GM21423 (cell line): ENCODE measurements at regions not wholly inside any gene's neighbourhood (a gene's known extent, or its start where the extent isn't known, plus 50 kb on each side); places are given as distances from the start of the nearest gene placed in this dataset.
"Not testable (repeated sequence)": the region's sequence is repeated elsewhere in the genome, so short reads cannot be mapped to it uniquely, and the experiment has no call there.

Source experiments
- ATAC-seq: cut with Tn5 transposase; IDR thresholded peaks from one replicate; pipeline ENCODE4 v1.9.1; 2021; ENCODE audit warnings: mild to moderate bottlenecking, moderate library complexity; ENCODE audit not compliant: unreplicated experiment

DNA sequence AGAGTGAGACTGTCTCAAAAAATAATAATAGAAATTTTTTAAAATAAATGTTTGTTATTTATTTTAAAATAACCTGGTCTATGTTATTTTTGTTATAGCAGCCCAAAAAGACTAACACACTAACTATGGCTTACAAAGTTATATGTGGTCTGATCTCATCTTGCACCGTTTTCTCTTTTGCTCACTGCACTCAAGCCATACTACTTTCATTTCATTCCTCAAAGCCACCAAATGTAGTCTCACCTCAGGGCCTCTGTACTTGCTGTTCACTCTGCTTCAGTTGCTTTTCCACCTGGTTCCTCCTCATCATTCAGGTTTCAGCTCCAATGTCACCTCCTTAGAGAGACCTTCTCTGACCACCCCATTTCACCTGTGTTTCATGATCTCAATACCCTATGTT is 55.2 kb upstream of the MDM1 start:
- no peak for ATAC-seq

DNA sequence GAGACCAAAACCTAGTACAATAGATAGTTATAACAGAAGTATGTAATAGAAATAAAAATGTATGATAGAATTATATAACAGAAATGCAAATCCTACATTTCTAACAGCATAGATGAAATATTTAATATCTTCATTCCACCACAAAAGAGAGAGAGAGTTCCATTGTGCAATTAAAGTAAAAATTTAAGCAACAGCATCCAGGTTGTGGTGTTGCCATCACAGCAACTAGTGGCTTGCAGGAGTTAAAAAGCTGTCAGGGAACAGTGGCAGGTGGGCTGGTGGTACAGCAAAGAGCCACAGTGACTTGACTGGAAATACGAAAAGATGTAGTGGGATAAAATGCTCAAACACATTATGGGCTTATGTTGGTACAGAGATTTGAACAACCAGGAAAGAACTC is 57.1 kb upstream of the MDM1 start:
- no peak for ATAC-seq

DNA sequence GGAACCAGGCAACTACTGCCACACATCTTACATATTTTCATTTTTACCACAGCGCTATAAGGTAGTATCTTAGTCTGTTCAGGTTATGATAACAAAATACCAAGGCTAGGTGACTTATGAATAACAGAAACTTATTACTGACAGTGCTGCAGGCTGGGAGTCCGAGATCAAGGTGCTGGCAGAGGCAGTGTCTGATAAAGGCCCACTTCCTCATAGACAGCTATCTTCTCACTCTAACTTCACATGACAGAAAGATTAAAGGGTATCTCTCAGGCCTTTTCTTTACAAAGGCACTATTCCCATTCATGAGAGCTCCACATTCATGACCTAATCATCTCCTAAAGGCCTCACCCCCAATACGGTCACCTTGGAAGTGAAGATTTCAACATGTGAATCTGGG is 59.8 kb upstream of the MDM1 start:
- ATAC-seq: no peak

DNA sequence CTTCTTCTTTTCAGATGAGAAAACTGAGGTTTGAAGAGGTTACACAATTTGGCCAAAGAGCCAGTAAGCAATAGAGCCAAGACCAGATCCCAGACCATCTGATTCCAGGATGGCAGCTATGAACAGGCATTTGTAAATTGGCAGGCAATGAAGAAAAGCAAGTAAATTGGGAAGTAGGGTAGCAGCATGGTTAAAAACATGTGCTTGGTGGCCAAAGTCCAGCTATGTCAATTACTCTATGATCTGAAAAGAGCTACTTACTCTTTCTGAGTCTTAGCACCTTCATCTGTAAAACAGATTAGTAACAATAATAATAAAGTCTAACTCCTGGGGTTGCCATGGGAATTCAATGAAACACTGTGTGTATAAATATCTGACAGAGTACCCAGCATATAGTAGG is 60.2 kb upstream of the MDM1 start:
- no peak for ATAC-seq

DNA sequence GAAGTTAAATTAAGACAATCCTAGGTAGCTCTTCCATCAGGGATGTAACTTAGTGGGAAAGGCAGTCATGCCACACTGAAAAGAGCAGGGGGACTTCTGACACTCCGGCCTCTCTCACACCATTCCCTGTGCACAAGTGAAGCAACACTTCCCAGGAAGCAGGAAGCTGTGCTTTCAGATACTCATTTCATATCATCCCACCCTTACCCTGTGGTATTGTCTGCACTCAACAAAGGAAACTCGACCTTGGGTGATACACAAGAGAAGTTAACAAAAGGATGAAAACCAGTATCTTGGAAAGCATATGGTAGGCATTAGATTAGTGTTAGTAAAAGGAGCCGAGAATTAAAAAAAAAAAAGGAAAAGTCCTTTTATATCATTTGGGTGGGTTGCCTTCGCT is 61.3 kb upstream of the MDM1 start:
- no peak for ATAC-seq

DNA sequence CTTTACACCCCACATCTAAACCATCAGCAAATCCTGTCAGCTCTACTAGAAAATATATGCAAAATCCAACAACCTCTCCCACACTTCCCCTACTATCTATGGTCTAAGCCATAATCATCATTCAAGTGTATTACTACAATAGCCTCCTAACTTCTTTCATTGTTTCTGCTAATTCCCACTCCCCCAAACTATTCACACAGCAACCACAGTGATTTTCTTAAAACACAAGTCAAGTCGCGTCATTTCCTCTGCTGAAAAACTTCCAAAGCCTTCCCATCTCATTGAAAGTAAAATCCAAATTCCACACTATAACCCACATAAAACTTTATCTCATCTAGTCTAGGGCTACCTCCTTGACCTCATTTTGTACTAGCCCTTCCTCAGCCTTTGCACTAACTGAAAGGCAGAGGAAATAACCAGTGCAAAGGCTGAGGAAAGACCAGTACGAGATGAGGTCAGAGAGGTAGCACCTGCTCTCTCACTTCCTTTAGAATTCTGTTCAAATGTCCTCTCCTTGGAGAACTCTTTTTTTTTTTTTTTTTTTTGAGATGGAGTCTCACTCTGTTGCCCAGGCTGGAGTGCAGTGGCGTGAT is 65.5 kb upstream of the MDM1 start:
- no peak for ATAC-seq

DNA sequence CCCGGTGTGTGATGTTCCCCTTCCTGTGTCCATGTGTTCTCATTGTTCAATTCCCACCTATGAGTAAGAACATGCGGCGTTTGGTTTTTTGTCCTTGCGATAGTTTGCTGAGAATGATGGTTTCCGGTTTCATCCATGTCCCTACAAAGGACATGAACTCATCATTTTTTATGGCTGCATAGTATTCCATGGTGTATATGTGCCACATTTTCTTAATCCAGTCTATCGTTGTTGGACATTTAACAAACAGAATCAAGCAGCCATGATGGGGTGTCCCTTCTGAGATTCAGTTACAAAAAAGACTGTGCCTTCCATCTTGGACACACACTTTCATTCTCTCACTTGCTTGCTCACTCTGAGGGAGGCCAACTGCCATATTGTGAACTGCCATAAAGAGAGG is 66.5 kb upstream of the MDM1 start:
- not testable (repeated sequence) for ATAC-seq

DNA sequence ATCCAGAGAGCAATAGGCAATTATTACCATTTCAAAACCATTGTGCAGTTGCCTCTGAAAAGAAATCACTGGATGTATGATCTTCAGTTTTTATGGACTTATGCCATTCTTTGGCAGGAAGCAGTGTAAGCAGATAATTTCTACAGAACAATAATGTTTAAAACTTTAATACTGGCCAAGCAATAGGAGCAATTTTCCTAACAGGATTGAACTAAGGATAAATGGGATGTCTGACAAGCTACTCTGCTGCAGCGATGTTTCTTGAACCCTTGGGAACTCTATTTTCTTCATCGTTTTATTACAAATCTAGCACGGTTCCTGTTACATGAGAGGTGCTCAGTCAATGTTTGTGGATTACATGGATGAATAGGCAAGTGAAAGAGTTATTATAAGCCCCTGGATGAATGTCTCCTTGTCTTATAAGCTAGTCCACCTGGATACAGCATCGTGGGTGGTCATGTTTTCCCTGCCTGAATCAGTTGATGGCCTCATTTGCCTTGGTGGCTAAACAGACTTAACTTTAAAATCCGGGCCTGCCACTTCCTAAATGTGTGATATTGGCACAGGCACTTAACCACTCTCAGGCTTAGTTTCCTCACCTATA is 68.2 kb upstream of the MDM1 start:
- ATAC-seq: no peak

DNA sequence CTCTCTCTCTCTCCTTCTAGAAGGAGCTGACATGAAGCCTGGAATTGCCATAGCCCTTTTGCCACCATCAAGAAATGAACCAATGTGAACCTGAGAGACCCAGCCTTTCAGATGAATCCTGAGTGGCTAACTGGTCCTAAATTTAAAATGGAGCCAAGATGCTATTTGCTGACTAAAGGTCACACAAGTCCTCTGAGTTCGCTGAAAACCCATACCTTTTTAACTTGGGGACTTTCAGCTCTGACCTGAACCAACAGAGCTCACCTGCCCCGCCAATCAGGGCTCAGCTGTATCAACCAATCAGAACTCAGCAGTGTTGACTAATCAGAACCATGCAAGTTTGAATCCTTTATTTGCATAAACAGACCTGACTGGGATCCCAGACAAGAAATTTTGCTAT is 70.3 kb upstream of the MDM1 start:
- no peak for ATAC-seq

DNA sequence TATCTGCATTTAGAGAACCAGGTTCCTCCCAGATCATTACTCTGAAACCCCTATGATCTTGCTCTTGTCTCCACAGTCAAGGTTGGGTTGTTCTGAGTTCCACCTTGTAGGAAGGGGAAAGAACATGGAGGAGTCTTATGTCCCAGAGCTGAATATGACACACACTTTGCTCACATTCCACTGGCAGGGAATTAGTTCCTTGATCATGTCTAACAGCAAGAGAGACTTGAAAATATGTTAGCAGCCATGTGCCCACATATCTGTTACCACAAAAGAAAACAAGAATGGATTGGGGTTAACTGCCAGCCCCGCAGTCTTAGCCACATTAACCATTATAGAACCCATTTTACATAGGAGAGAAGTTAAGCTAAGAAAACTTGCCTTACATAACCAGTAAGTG is 71.1 kb upstream of the MDM1 start:
- ATAC-seq: no peak

DNA sequence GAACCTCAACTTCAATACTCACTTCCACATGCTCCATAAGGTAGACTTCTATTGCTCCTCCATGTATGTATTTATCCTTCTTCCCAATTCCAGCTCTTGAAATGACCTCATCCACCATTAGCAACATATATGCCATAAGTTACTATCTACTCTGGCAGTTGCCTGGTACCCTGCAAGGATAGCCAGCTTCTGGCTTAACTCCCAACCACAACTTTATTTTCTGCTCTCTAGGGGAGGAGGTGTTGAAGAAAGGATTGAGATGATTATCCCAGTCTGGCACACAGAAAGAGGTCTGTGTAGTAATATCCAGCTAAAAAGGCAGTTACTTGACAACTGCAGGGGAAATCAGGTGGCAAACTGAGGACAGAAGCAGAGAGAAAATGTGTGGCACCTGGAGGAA is 71.5 kb upstream of the MDM1 start:
- no peak for ATAC-seq

DNA sequence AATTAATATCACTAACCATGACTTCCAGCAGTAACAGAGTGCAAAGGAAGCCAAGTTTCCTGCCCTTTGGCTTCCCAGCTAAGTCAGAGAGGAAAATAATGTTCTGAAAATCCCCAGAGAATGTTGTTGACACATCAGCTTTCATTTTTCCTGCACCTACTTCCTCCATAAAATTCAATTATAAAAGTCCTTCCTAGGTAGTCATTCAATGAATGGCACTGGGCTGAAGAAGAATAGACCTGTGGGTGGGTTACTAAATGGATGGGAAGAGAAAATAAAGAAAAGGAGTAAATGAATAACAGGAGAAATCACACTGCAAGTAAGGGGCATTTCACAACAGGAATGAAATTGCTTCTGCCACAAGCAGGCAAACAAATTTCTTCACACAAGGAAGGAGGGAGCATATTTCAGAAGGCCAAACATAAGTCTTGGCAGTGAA is 73.2 kb upstream of the MDM1 start:
- no peak for ATAC-seq

DNA sequence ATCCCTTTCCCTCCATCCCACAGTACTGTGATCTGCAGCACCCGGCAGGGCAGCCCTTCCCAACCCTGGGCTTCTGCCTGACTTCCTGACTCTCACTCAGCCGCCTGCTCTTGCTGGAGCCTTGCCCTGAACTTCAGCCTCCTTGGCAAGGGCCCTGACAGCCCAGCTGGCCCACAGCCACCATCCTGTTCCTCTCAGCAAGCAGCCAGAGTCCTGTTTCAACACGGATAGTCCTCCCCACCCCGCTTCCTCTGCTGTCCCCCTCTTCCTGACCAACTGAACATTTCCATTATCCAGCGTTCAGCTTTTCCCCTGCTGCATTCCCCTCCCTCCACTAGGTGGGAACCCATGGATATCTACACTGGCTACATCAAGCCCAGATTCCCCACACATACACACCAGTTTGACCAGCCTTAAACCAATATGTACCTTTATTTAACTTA is 74.0 kb upstream of the MDM1 start:
- no peak for ATAC-seq

DNA sequence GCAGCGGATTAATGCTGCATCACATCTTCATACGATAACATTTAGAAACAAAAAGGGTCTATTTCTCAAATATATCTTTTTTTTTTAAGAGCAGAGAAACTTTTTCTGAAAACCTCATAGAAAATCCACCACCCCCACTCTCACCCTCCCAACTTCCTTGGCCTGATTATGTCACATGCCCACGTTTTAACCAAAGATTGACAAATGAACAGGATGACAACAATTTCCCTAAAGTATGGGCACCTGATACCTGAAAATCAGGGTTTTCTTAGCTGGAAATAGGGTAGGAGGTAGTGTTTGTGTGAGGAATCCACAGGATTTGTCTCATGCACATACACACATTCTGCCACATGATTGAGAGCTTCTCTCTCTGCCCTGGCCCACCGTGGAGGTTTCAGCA is 74.7 kb upstream of the MDM1 start:
- ATAC-seq: no peak

DNA sequence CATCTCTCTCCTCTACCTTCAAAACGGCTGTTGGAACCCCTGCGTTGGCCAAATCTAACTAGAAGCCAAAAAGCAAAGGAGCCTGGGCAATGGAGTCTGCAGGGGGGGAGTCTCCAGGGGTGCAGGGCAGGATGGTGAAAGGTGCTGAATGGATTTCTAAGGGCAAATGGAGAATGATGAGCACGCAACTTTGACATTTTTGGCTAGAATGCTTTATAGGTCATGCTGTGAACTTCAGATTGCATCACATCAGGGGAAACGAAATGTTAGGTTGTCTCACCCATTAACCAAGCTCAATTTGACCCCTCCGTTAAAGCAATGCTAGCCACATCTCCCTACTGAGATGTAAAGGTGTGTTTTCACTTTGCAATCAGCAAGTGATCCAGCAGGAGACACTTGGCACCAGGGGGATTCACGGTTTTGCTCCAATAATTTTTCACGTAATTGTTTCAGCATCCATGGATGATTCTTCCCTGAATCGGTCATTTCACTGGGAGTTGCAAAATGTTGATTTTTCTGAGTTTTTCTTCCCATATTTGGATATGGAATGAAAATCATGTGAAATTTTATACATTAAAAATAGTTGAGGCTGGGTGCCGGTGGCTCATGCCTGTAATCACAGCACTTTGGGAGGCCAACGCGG is 78.0 kb upstream of the MDM1 start:
- no peak for ATAC-seq

DNA sequence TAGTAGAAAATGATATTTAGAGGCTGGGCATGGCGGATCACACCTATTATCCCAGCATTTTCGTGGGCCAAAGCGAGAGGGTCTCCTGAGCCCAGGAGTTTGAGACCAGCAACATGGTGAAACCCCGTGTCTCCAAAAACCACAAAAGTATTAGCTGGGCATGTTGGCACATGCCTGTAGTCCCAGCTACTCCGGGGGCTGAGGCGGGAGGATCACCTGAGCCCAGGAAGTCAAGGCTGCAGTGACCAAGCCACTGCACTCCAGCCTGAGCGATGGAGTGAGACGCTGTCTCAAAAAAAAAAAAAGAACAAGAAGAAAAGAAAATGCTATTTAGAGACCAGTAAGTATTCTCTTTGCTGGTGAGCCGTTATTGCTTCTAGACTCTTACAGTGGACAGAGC is 79.2 kb upstream of the MDM1 start:
- no peak for ATAC-seq

DNA sequence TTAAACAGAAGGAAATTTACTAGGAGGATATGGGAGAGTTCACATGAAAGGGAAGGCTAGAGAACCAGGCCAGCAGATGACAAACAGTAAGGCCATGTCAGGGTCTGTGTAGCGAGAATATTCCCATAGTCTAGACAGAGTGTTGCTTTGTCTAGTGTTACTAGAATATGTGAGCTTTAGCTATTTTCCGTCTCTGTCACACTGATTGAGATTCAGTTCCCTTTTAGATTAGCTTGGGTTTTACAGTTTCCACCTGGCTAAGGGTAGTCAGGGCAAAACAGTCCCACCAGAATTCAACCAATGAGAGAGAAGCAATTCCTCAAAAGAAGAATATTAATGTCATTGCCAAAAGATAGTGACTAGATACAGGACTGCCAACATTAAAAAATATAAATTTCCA is 82.8 kb upstream of the MDM1 start:
- ATAC-seq: peak; percentile 42

DNA sequence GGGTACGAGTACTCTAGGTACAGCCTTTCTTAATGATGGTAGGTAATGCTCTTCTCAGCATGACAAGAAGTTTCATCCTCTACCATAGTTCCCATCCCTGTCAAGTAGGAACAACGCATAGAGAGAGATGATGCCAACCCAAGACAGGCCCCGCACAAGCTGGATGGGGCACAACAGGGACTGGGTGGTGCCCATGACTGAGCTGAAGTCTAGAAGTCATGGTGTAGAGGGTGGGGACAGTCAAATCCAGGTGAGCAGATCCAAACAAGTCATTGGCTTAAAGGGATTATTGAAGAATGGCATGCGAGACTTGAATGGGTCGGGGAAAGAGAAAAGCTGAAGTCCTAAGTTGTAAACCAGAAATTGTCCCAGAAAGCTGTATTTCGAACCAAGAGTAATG is 84.2 kb upstream of the MDM1 start:
- ATAC-seq: no peak

DNA sequence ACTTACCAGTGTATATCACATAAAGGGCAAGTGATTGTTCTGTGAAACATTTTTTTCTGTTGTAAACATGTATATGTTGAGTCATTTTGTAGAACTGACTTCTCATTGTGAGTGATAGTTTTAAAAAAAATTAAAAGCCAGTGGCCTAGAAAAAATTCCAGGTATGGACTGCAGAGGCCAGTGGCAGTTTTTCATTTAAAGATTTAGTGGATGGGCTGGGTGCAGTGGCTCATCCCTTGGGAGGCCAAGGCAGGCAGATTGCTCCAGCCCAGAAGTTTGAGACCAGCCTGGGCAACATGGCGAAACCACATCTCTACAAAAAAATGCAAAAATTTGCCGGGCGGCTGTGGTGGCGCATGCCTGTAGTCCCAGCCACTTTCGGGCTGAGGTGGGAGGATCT is 84.7 kb upstream of the MDM1 start:
- no peak for ATAC-seq

DNA sequence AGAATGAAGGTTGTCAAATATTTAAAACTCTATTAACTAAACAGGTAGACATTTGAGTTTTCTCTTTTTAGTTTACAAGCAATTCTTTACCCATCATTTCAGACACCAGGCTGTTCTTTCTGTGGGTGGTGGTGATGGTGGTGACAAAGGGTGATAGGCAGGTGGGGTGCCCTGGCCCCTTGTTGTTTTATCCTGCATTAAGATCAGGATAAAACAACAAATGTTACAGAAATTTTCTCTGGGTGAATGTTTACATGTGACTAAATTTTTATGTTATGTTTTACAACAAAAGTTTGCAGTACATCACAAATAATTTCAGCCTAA is 85.9 kb upstream of the MDM1 start:
- ATAC-seq: no peak

DNA sequence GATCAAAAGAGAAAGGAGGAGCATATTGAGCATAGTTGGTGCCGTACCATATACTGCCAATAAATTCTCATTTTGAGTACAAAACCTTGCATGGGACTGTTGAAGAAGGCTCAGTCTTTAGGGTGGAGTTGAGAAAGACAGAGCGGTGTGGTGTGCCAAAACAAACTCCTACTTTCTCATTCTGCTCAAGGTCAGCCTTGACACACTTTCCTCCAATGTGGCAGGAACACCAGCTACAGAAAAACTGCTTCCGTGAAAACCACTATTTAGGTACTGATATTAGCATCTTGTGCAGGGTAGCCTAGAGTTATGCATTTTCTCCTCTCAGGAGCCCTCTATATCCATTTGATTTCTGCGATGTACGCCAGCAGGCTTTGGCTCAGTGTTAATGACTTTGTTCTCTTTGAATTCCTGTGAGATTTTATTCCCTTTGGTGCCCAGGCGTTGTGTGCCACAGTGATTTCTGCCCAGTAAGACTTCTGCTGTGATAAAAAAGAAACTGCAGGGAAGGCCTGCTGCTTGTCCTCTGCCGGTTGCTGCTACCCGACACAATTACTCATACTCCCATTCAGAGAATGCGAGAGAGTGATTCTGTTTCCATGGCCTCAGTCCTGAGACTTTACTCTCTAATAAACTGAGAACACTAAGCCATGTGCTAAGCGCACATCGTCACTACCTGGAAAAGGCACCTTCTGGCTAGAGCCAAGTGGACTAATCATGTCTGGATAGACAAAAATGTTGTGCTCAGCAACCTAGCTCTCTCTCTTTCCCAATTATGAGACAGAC is 88.3 kb upstream of the MDM1 start:
- no peak for ATAC-seq

DNA sequence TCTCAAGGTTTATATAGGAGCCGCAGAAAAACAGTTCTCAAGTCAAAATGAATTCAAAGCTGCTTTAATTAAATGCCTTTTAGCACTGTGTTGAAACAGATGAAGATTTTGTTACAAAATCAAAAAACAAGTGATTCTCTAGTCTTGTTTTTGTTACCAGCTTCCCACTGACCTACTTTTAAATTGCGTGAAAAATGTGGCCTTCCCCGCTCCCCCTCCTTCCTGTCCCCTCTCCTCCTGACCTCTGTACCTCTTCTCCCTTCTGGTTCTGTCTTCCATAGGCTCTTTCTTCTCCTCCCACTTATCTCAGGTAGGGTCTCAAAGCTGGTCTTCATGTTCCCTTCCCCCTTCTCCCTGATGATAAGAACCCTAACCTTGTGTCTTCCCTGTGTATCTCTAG is 90.0 kb upstream of the MDM1 start:
- ATAC-seq: no peak
